ENCODE measurements at regions not wholly inside any gene's neighbourhood (a gene's known extent, or its start where the extent isn't known, plus 50 kb on each side); places are given as distances from the start of the nearest gene placed in this dataset.

- Histone ChIP-seq H3K27me3 (ENCODE audit: low read length) (no peaks in the 10 kb centered on the region), H3K4me3 (ENCODE audit: low read length) (no peak overlapping the region), H4K20me1 (ENCODE audit: insufficient read depth, low read depth, low read length) (no peaks in the 10 kb centered on the region), H3K4me2 (ENCODE audit: low read depth, low read length, poor library complexity, severe bottlenecking) (no peak overlapping the region), H3K79me2 (ENCODE audit: low read length) (no peaks in the 10 kb centered on the region), H3K9me3 (ENCODE audit: low read length) (no peaks in the 10 kb centered on the region), H3K36me3 (ENCODE audit: insufficient read depth, low read length) (no peaks in the 10 kb centered on the region), H3K9me2 (replicated peaks; ENCODE audit: insufficient read depth, low read length) (no peaks in the 10 kb centered on the region), H2AFZ (ENCODE audit: low read length) (no peak overlapping the region), H3K9ac (ENCODE audit: low read length) (no peak overlapping the region), H3K27ac (ENCODE audit: low read length) (no peak overlapping the region), H3K4me1 (ENCODE audit: low read length) (no peaks in the 10 kb centered on the region)
- DNase-seq = no peak
Measured at GRCh38 chr6:79385333-79385732, 150.9 kb upstream of the HMGN3 start.

GRCh38 chr6:79384845-79385244 is 150.4 kb upstream of the HMGN3 start:
- Histone ChIP-seq H3K4me3 (ENCODE audit: low read length) (no peak overlapping the region), H3K9me2 (replicated peaks; ENCODE audit: insufficient read depth, low read length) (no peaks in the 10 kb centered on the region), H3K36me3 (ENCODE audit: insufficient read depth, low read length) (no peaks in the 10 kb centered on the region), H3K9ac (ENCODE audit: low read length) (no peak overlapping the region), H2AFZ (ENCODE audit: low read length) (no peak overlapping the region), H3K4me1 (ENCODE audit: low read length) (no peaks in the 10 kb centered on the region), H3K27ac (ENCODE audit: low read length) (no peak overlapping the region), H3K4me2 (ENCODE audit: low read depth, low read length, poor library complexity, severe bottlenecking) (no peak overlapping the region), H3K9me3 (ENCODE audit: low read length) (no peaks in the 10 kb centered on the region), H3K79me2 (ENCODE audit: low read length) (no peaks in the 10 kb centered on the region), H3K27me3 (ENCODE audit: low read length) (no peaks in the 10 kb centered on the region), H4K20me1 (ENCODE audit: insufficient read depth, low read depth, low read length) (no peaks in the 10 kb centered on the region)
- no peak for DNase-seq

GRCh38 chr6:79378957-79379356 is 144.5 kb upstream of the HMGN3 start:
- Histone ChIP-seq H3K79me2 (ENCODE audit: low read length) (no peaks in the 10 kb centered on the region), H3K4me1 (ENCODE audit: low read length) (no peaks in the 10 kb centered on the region), H3K4me3 (ENCODE audit: low read length) (no peak overlapping the region), H3K27ac (ENCODE audit: low read length) (no peak overlapping the region), H3K4me2 (ENCODE audit: low read depth, low read length, poor library complexity, severe bottlenecking) (no peak overlapping the region), H4K20me1 (ENCODE audit: insufficient read depth, low read depth, low read length) (no peaks in the 10 kb centered on the region), H3K9ac (ENCODE audit: low read length) (no peak overlapping the region), H2AFZ (ENCODE audit: low read length) (no peak overlapping the region), H3K27me3 (ENCODE audit: low read length) (no peaks in the 10 kb centered on the region), H3K36me3 (ENCODE audit: insufficient read depth, low read length) (no peaks in the 10 kb centered on the region), H3K9me2 (replicated peaks; ENCODE audit: insufficient read depth, low read length) (no peaks in the 10 kb centered on the region), H3K9me3 (ENCODE audit: low read length) (no peaks in the 10 kb centered on the region)
- no peak for DNase-seq

GRCh38 chr6:79377888-79378348 is 143.4 kb upstream of the HMGN3 start:
- Histone ChIP-seq H3K4me3 (ENCODE audit: low read length) (no peak overlapping the region), H2AFZ (ENCODE audit: low read length) (no peak overlapping the region), H3K9me2 (replicated peaks; ENCODE audit: insufficient read depth, low read length) (no peaks in the 10 kb centered on the region), H3K4me1 (ENCODE audit: low read length) (no peaks in the 10 kb centered on the region), H3K9ac (ENCODE audit: low read length) (no peak overlapping the region), H3K27me3 (ENCODE audit: low read length) (no peaks in the 10 kb centered on the region), H3K36me3 (ENCODE audit: insufficient read depth, low read length) (no peaks in the 10 kb centered on the region), H3K79me2 (ENCODE audit: low read length) (no peaks in the 10 kb centered on the region), H3K4me2 (ENCODE audit: low read depth, low read length, poor library complexity, severe bottlenecking) (no peak overlapping the region), H4K20me1 (ENCODE audit: insufficient read depth, low read depth, low read length) (no peaks in the 10 kb centered on the region), H3K27ac (ENCODE audit: low read length) (no peak overlapping the region), H3K9me3 (ENCODE audit: low read length) (no peaks in the 10 kb centered on the region)
- no peak for DNase-seq

- Histone ChIP-seq H3K9me2 (replicated peaks; ENCODE audit: insufficient read depth, low read length) (no peaks in the 10 kb centered on the region), H4K20me1 (ENCODE audit: insufficient read depth, low read depth, low read length) (no peaks in the 10 kb centered on the region), H3K4me1 (ENCODE audit: low read length) (no peaks in the 10 kb centered on the region), H3K79me2 (ENCODE audit: low read length) (no peaks in the 10 kb centered on the region), H3K27me3 (ENCODE audit: low read length) (no peaks in the 10 kb centered on the region), H2AFZ (ENCODE audit: low read length) (no peak overlapping the region), H3K36me3 (ENCODE audit: insufficient read depth, low read length) (no peaks in the 10 kb centered on the region), H3K27ac (ENCODE audit: low read length) (no peak overlapping the region), H3K4me3 (ENCODE audit: low read length) (no peak overlapping the region), H3K4me2 (ENCODE audit: low read depth, low read length, poor library complexity, severe bottlenecking) (no peak overlapping the region), H3K9ac (ENCODE audit: low read length) (no peak overlapping the region), H3K9me3 (ENCODE audit: low read length) (no peaks in the 10 kb centered on the region)
- no peak for DNase-seq
Measured at GRCh38 chr6:79377047-79377446, 142.6 kb upstream of the HMGN3 start.

- H3K27me3 ChIP-seq (ENCODE audit: low read length) = no peaks in the 10 kb centered on the region
- no peak for DNase-seq
- no peak overlapping the region for H2AFZ ChIP-seq (ENCODE audit: low read length)
- H3K79me2 ChIP-seq (ENCODE audit: low read length) = no peaks in the 10 kb centered on the region
- no peaks in the 10 kb centered on the region for H4K20me1 ChIP-seq (ENCODE audit: insufficient read depth, low read depth, low read length)
- no peak overlapping the region for H3K27ac ChIP-seq (ENCODE audit: low read length)
- H3K4me2 ChIP-seq (ENCODE audit: low read depth, low read length, poor library complexity, severe bottlenecking) = no peak overlapping the region
- no peaks in the 10 kb centered on the region for H3K9me3 ChIP-seq (ENCODE audit: low read length)
- H3K4me1 ChIP-seq (ENCODE audit: low read length) = no peaks in the 10 kb centered on the region
- no peak overlapping the region for H3K4me3 ChIP-seq (ENCODE audit: low read length)
- H3K9me2 ChIP-seq (replicated peaks; ENCODE audit: insufficient read depth, low read length) = no peaks in the 10 kb centered on the region
- H3K9ac ChIP-seq (ENCODE audit: low read length) = no peak overlapping the region
- no peaks in the 10 kb centered on the region for H3K36me3 ChIP-seq (ENCODE audit: insufficient read depth, low read length)
Measured at GRCh38 chr6:79375635-79376337, 141.3 kb upstream of the HMGN3 start.

GRCh38 chr6:79374308-79374707 is 139.8 kb upstream of the HMGN3 start:
- no peak overlapping the region for H3K27ac ChIP-seq (ENCODE audit: low read length)
- H4K20me1 ChIP-seq (ENCODE audit: insufficient read depth, low read depth, low read length) = no peaks in the 10 kb centered on the region
- H3K9ac ChIP-seq (ENCODE audit: low read length) = no peak overlapping the region

GRCh38 chr6:79373880-79374279 is 139.4 kb upstream of the HMGN3 start:
- no peak overlapping the region for H3K4me3 ChIP-seq (ENCODE audit: low read length)
- DNase-seq = no peak

More at GRCh38 chr6:79374308-79374707, 139.8 kb upstream of the HMGN3 start:
- Histone ChIP-seq H3K9me3 (ENCODE audit: low read length) (no peaks in the 10 kb centered on the region), H2AFZ (ENCODE audit: low read length) (no peak overlapping the region), H3K27me3 (ENCODE audit: low read length) (0 out of 2 replicates have a peak, but pooled peaks cover 4% of the 10 kb centered on the region), H3K36me3 (ENCODE audit: insufficient read depth, low read length) (no peaks in the 10 kb centered on the region), H3K4me1 (ENCODE audit: low read length) (no peaks in the 10 kb centered on the region), H3K79me2 (ENCODE audit: low read length) (no peaks in the 10 kb centered on the region), H3K4me3 (ENCODE audit: low read length) (no peak overlapping the region), H3K9me2 (replicated peaks; ENCODE audit: insufficient read depth, low read length) (no peaks in the 10 kb centered on the region), H3K4me2 (ENCODE audit: low read depth, low read length, poor library complexity, severe bottlenecking) (no peak overlapping the region)
- no peak for DNase-seq

More at GRCh38 chr6:79373880-79374279, 139.4 kb upstream of the HMGN3 start:
- no peak overlapping the region for H3K27ac ChIP-seq (ENCODE audit: low read length)
- H3K79me2 ChIP-seq (ENCODE audit: low read length) = no peaks in the 10 kb centered on the region
- no peaks in the 10 kb centered on the region for H3K9me2 ChIP-seq (replicated peaks; ENCODE audit: insufficient read depth, low read length)
- no peak overlapping the region for H3K9ac ChIP-seq (ENCODE audit: low read length)
- H3K36me3 ChIP-seq (ENCODE audit: insufficient read depth, low read length) = no peaks in the 10 kb centered on the region
- H4K20me1 ChIP-seq (ENCODE audit: insufficient read depth, low read depth, low read length) = no peaks in the 10 kb centered on the region
- H2AFZ ChIP-seq (ENCODE audit: low read length) = no peak overlapping the region
- no peaks in the 10 kb centered on the region for H3K9me3 ChIP-seq (ENCODE audit: low read length)
- H3K27me3 ChIP-seq (ENCODE audit: low read length) = 0 out of 2 replicates have a peak, but pooled peaks cover 4% of the 10 kb centered on the region
- H3K4me2 ChIP-seq (ENCODE audit: low read depth, low read length, poor library complexity, severe bottlenecking) = no peak overlapping the region
- no peaks in the 10 kb centered on the region for H3K4me1 ChIP-seq (ENCODE audit: low read length)
